ENCODE measurements at regions not wholly inside any gene's neighbourhood (a gene's known extent, or its start where the extent isn't known, plus 50 kb on each side); places are given as distances from the start of the nearest gene placed in this dataset.

- WGBS (ENCODE audit: insufficient coverage, low coverage, missing lambda C conversion rate): 5% methylated on average over 3 of the region's 3 CpGs
- DNase-seq (ENCODE audit: extremely low read depth in 1 of 4, low spot score in 3 of 4): no peak
- Histone ChIP-seq H3K4me3 (no peak overlapping the region), H3K36me3 (ENCODE audit: control insufficient read depth, insufficient read depth, low read length) (no peaks in the 10 kb centered on the region), H3K27me3 (ENCODE audit: control insufficient read depth in 2 of 2, insufficient read depth in 2 of 2, low read length in 2 of 2) (no peaks in the 10 kb centered on the region), H3K9me1 (ENCODE audit: control insufficient read depth, insufficient read depth, low read length) (no peaks in the 10 kb centered on the region), H4K20me1 (replicated peaks; ENCODE audit: control insufficient read depth, insufficient read depth, low read length) (no peaks in the 10 kb centered on the region), H3K9me3 (replicated peaks; ENCODE audit: control insufficient read depth, insufficient read depth, low read depth, low read length) (no peaks in the 10 kb centered on the region), H3K27ac (ENCODE audit: extremely low read depth, low read depth, low read length) (no peak overlapping the region), H3K79me2 (ENCODE audit: control insufficient read depth, insufficient read depth, low read length) (no peaks in the 10 kb centered on the region), H2AFZ (ENCODE audit: low read depth, low read length) (no peak overlapping the region), H3K4me1 (replicated peaks in 1 of 2; ENCODE audit: control insufficient read depth in 2 of 2, insufficient read depth in 2 of 2, low read length in 2 of 2) (no peaks in the 10 kb centered on the region), H3K4me2 (ENCODE audit: insufficient read depth, low read length) (no peak overlapping the region), H3K9ac (ENCODE audit: insufficient read depth in 1 of 2, low read depth in 2 of 2, low read length in 2 of 2) (no peak overlapping the region)
- in situ Hi-C loops (cut with MboI): no loop called here
- ChIA-PET CTCF (ENCODE audit: low intra/inter-chr PET ratio) (no interaction called here), POLR2A (no interaction called here)
- BruUV-seq (replicated peaks): no TSS peak
- FAIRE-seq: no peak
- intact Hi-C loops (cut with micrococcal nuclease): no loop called here
- ATAC-seq: no peak
- TF ChIP-seq PURB (CRISPR knock-in tag; IDR thresholded peaks at IDR 0.05; ENCODE audit: low read depth) (no peak), E2F6 (IDR thresholded peaks at IDR 0.05; ENCODE audit: borderline replicate concordance in 1 of 2, extremely low read depth in 1 of 2, insufficient read depth in 1 of 2, insufficient read length in 1 of 2, low read depth in 1 of 2, low read length in 1 of 2, poor library complexity in 1 of 2, severe bottlenecking in 1 of 2) (no peak), PHF8 (IDR thresholded peaks at IDR 0.05; ENCODE audit: borderline replicate concordance, low read length) (no peak), YY1 (IDR thresholded peaks at IDR 0.05; ENCODE audit: borderline replicate concordance in 1 of 3, control insufficient read depth in 1 of 3, extremely low read depth in 1 of 3, insufficient read depth in 3 of 3, insufficient read length in 1 of 3, insufficient replicate concordance in 2 of 3, low read depth in 1 of 3, low read length in 2 of 3) (no peak), BCLAF1 (IDR thresholded peaks at IDR 0.05; ENCODE audit: borderline replicate concordance in 1 of 2, control insufficient read depth in 1 of 2, low read depth in 2 of 2, low read length in 1 of 2) (no peak), GABPB2 (CRISPR knock-in tag; conservative IDR thresholded peaks at IDR 0.05) (no peak)
These were observed 621.4 kb upstream of the DIPK2B start for GRCh38 chrX:45822124-45822523.
